Memory B cell (primary cell): ENCODE measurements at regions not wholly inside any gene's neighbourhood (a gene's known extent, or its start where the extent isn't known, plus 50 kb on each side); places are given as distances from the start of the nearest gene placed in this dataset.
A peak's percentile ranks its signal among the peaks of the same experiment; 100 is the strongest.

Source experiments
- ATAC-seq: fragments of 150-1000 bp; cut with Tn5 transposase; 2 replicates; pipeline ENCODE4 v1.10.0; 2021; ENCODE audit warnings: low read depth, mild to moderate bottlenecking, moderate library complexity
- DNase-seq, 2 donors: peaks; one replicate each; pipeline ENCODE4 v3.0.0; 2022; ENCODE audit warnings: low spot score in 2 of 2
- H3K27ac Mint-ChIP-seq: one replicate; pipeline ENCODE4 v1.8.0; 2022; ENCODE audit warnings: mild to moderate bottlenecking, moderate library complexity, mixed read lengths
- H3K27me3 Mint-ChIP-seq: one replicate; pipeline ENCODE4 v1.8.0; 2022; ENCODE audit warnings: mixed read lengths
- H3K36me3 Mint-ChIP-seq: one replicate; pipeline ENCODE4 v1.8.0; 2022; ENCODE audit warnings: mild to moderate bottlenecking, mixed read lengths
- H3K4me1 Mint-ChIP-seq: one replicate; pipeline ENCODE4 v1.8.0; 2022; ENCODE audit warnings: mixed read lengths
- H3K4me3 Mint-ChIP-seq: one replicate; pipeline ENCODE4 v1.8.0; 2022; ENCODE audit warnings: mild to moderate bottlenecking, moderate library complexity, mixed read lengths
- H3K9me3 Mint-ChIP-seq: one replicate; pipeline ENCODE4 v1.8.0; 2022; ENCODE audit warnings: mixed read lengths

DNA sequence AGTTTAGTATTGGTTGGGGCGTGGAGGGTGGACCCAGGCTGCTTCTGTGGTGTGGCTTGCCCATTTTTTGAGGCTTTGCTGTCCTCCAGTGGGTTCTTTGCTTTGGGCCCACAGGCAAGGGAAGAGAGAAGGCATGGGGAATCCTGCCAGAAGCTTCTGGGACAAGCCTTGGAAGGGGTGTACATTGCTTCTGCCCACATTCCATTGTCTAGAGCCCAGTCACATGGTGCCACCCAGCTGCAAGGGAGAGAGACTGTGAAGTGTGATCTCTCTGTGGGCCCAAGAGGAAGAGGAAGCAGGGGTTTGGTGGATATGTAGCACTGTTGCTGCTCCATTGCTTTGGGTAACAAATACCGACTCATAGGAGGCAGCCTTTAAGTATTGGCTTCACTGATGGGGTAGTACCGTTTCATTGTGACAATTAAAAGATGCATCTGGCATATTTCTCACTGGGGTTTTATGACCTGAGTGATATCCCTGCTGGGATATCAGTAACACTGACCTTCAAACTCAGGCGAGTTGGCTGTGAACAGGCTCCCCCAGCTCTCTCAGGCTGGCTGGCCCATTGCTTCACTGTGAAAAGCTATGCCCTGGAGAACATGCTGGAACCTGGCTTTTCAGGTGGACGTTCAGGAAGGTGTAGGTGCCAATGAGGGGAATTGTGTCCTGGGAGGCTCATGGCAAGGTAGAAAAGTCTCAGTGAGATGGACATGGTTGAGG is 85.9 kb downstream of the CLDN34 start:
- Mint-ChIP-seq H3K4me3 (no peak overlapping the region), H3K27ac (no peak overlapping the region)

DNA sequence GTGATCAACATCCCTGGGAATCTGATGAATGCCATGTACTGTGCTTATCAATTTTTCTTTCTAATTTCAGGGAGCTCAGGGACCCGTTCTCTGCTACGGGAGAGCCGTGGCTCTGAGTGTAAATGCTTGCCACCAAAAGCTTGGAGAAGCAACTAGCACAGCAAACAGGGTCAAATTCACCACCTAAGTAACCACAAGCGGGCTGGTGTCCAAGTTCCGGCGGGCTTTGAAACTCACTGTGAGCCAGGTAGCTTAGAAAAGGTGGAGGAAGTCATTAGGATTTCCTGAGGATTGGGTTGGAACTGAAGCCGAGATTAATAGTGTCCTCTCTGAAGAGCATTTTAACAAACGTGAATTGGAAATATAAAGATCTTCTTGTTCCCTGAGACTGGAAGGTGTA is 87.2 kb downstream of the CLDN34 start:
- no peaks in the 10 kb centered on the region for H3K9me3 Mint-ChIP-seq
- H3K36me3 Mint-ChIP-seq: no peaks in the 10 kb centered on the region
- H3K27ac Mint-ChIP-seq: no peak overlapping the region
- no peaks in the 10 kb centered on the region for H3K27me3 Mint-ChIP-seq
- DNase-seq (no peak), ATAC-seq (no peak)
- H3K4me3 Mint-ChIP-seq: no peak overlapping the region
- H3K4me1 Mint-ChIP-seq: peaks cover 23% of the 10 kb centered on the region

More for the DNA sequence above, 85.9 kb downstream of the CLDN34 start:
- no peak for DNase-seq
- peak; percentile 62 for ATAC-seq
- Mint-ChIP-seq H3K36me3 (no peaks in the 10 kb centered on the region), H3K9me3 (no peaks in the 10 kb centered on the region), H3K4me1 (peaks cover 19% of the 10 kb centered on the region), H3K27me3 (no peaks in the 10 kb centered on the region)

GRCh38 chrX:10055430-10055829 is 88.3 kb downstream of the CLDN34 start:
- Mint-ChIP-seq H3K36me3 (peaks cover 3% of the 10 kb centered on the region), H3K4me1 (peaks cover 26% of the 10 kb centered on the region), H3K27me3 (no peaks in the 10 kb centered on the region), H3K4me3 (no peak overlapping the region), H3K27ac (no peak overlapping the region), H3K9me3 (no peaks in the 10 kb centered on the region)
- no peak for DNase-seq
- ATAC-seq: no peak

- Mint-ChIP-seq H3K36me3 (peaks cover 21% of the 10 kb centered on the region), H3K4me1 (peaks cover 23% of the 10 kb centered on the region), H3K27ac (peak overlapping the region; percentile 75), H3K9me3 (no peaks in the 10 kb centered on the region), H3K27me3 (no peaks in the 10 kb centered on the region), H3K4me3 (peak overlapping the region; percentile 57)
- ATAC-seq: peak; percentile 75
- DNase-seq: no peak
Measured at GRCh38 chrX:10062352-10062751, 94.4 kb upstream of the CLCN4 start.

GRCh38 chrX:10062980-10063379 is 93.8 kb upstream of the CLCN4 start:
- Mint-ChIP-seq H3K27me3 (no peaks in the 10 kb centered on the region), H3K4me1 (peaks cover 23% of the 10 kb centered on the region), H3K27ac (no peak overlapping the region), H3K4me3 (no peak overlapping the region), H3K36me3 (peaks cover 23% of the 10 kb centered on the region), H3K9me3 (no peaks in the 10 kb centered on the region)
- DNase-seq (no peak), ATAC-seq (no peak)

GRCh38 chrX:10064736-10065135 is 92.0 kb upstream of the CLCN4 start:
- Mint-ChIP-seq H3K27ac (no peak overlapping the region), H3K4me1 (peaks cover 21% of the 10 kb centered on the region), H3K36me3 (peaks cover 23% of the 10 kb centered on the region), H3K27me3 (no peaks in the 10 kb centered on the region), H3K4me3 (no peak overlapping the region), H3K9me3 (no peaks in the 10 kb centered on the region)
- DNase-seq (no peak), ATAC-seq (no peak)

GRCh38 chrX:10070714-10071436 is 85.9 kb upstream of the CLCN4 start:
- no peaks in the 10 kb centered on the region for H3K9me3 Mint-ChIP-seq
- no peak overlapping the region for H3K4me3 Mint-ChIP-seq
- H3K27ac Mint-ChIP-seq: no peak overlapping the region
- peaks cover 5% of the 10 kb centered on the region for H3K4me1 Mint-ChIP-seq
- H3K27me3 Mint-ChIP-seq: no peaks in the 10 kb centered on the region
- H3K36me3 Mint-ChIP-seq: peaks cover 14% of the 10 kb centered on the region
- DNase-seq (no peak), ATAC-seq (no peak)

GRCh38 chrX:10071451-10072144 is 85.2 kb upstream of the CLCN4 start:
- ATAC-seq (no peak), DNase-seq (no peak)
- Mint-ChIP-seq H3K9me3 (no peaks in the 10 kb centered on the region), H3K27me3 (no peaks in the 10 kb centered on the region), H3K27ac (no peak overlapping the region), H3K4me3 (no peak overlapping the region), H3K4me1 (peaks cover 5% of the 10 kb centered on the region), H3K36me3 (peaks cover 8% of the 10 kb centered on the region)

- H3K27ac Mint-ChIP-seq: no peak overlapping the region
- ATAC-seq: no peak
- H3K9me3 Mint-ChIP-seq: no peaks in the 10 kb centered on the region
- peaks cover 2% of the 10 kb centered on the region for H3K36me3 Mint-ChIP-seq
- no peaks in the 10 kb centered on the region for H3K27me3 Mint-ChIP-seq
- H3K4me3 Mint-ChIP-seq: no peak overlapping the region
- peaks cover 5% of the 10 kb centered on the region for H3K4me1 Mint-ChIP-seq
- no peak for DNase-seq
Measured at GRCh38 chrX:10072786-10073568, 83.8 kb upstream of the CLCN4 start.

GRCh38 chrX:10073671-10074070 is 83.1 kb upstream of the CLCN4 start:
- DNase-seq: no peak
- no peak for ATAC-seq
- Mint-ChIP-seq H3K36me3 (peaks cover 2% of the 10 kb centered on the region), H3K27me3 (no peaks in the 10 kb centered on the region), H3K4me3 (no peak overlapping the region), H3K27ac (no peak overlapping the region), H3K4me1 (peaks cover 5% of the 10 kb centered on the region), H3K9me3 (no peaks in the 10 kb centered on the region)

DNA sequence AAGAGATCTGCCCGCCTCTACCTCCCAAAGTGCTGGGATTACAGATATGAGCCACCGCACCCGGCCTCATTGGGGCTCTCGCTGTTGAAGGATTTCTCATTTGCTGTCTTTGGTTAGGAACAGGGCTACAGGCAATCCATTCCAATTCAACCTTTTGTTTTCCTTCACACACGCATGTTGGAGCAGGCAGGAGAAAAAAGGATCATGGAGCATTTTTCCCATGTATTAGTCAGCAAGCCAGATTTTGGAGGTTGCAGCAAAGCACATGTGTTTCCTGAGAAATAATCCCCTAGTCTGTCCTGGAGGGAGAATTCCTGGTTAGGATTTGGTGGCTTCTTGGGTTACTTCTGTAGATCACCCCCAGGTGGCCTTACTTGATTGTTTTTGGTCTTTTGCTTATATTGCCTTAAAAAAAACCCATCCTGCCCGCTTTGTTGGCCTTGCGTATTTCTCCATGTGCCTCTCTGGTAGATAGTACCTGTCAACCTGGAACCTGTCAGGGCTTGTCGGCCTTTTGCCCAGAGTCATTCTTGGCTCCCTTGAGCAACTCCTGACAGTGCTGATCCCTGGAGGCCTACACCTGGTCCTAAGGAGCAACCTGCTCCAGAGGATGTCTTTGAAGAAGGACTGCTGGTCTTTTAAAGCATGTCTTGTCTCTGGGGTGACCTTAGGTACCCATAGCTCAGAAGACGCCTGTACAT is 82.4 kb upstream of the CLCN4 start:
- no peak for ATAC-seq
- Mint-ChIP-seq H3K27me3 (no peaks in the 10 kb centered on the region), H3K9me3 (no peaks in the 10 kb centered on the region), H3K27ac (no peak overlapping the region), H3K4me3 (no peak overlapping the region), H3K4me1 (peaks cover 4% of the 10 kb centered on the region), H3K36me3 (peaks cover 3% of the 10 kb centered on the region)
- no peak for DNase-seq

DNA sequence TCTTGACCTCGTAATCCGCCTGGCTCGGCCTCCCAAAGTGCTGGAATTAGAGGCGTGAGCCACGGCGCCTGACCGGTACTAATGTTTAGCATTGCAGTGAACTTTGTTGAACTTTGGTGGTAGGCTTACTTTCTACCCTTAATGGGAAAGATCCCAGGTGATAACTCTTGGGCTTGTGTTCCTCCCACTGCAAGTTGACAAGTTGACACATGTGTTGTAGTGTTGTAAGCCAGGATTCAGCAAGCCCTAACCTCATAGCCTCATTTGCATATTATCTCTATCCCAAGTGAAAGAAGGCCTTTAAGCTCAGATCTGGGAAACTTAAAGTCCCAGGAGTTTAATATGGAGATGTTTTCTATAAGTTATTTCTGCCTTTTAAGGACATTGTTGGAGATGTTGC is 80.0 kb upstream of the CLCN4 start:
- Mint-ChIP-seq H3K27ac (no peak overlapping the region), H3K9me3 (no peaks in the 10 kb centered on the region), H3K4me1 (no peaks in the 10 kb centered on the region), H3K27me3 (no peaks in the 10 kb centered on the region), H3K36me3 (peaks cover 4% of the 10 kb centered on the region), H3K4me3 (no peak overlapping the region)
- no peak for DNase-seq
- no peak for ATAC-seq

DNA sequence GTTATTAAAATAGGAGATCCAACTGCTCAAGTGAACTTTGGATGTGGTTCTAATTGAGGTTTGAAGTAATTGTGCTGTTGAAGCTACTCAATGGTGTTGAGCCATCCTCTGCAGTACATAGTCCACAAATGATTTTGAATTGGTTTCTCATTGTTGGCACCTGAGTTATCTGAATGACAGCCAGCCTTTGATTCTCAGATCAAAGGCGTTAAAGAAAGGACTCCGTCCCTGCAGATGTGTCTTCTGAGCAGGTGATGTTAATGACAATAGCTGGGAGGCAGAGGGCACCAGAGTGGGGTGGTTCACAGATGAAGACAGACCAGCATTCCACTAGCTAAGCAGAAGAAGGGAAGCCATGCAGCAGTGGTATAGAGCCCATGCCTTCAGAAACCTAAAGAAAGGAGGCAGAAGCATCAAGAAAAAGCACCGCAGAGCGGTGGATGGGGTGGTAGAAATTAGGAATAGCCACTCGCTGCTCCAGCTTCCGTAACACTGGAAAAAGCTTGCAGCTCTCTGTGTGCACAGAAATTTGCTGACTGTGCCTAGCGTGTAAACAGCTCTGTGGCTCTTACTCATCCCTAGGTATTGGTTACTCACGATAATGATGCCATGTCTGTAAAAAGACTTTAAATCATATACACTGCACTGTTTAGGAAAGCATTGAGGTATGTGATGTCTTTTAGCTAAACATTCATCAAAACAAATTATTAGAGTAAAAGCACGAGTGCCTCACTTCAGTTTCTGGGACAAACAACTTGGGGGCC is 79.2 kb upstream of the CLCN4 start:
- peaks cover under 1% of the 10 kb centered on the region for H3K4me1 Mint-ChIP-seq
- H3K27ac Mint-ChIP-seq: no peak overlapping the region
- DNase-seq (no peak), ATAC-seq (no peak)
- H3K9me3 Mint-ChIP-seq: no peaks in the 10 kb centered on the region
- H3K4me3 Mint-ChIP-seq: no peak overlapping the region
- peaks cover 4% of the 10 kb centered on the region for H3K36me3 Mint-ChIP-seq
- no peaks in the 10 kb centered on the region for H3K27me3 Mint-ChIP-seq
